Breast epithelium (tissue), 4 donors: ENCODE measurements at regions not wholly inside any gene's neighbourhood (a gene's known extent, or its start where the extent isn't known, plus 50 kb on each side); places are given as distances from the start of the nearest gene placed in this dataset.

Source experiments
- DNase-seq, 2 donors: peaks; one replicate each; pipeline ENCODE4 v3.0.0-alpha.2; 2019; ENCODE audit warnings: low spot score in 2 of 2
- H3K27ac ChIP-seq, 2 donors: fragments of 200-600 bp; sonication (generic) in 1 of 2; one replicate each; pipeline ENCODE4 v1.5.1; 2016 to 2019; ENCODE audit warnings: mild to moderate bottlenecking in 1 of 2
- H3K27me3 ChIP-seq, 2 donors: fragments of 200-600 bp; sonication (generic) in 1 of 2; one replicate each; pipeline versions ENCODE4 v1.5.1 to v1.6.0; 2017 to 2019; ENCODE audit warnings: control low read depth in 1 of 2, mild to moderate bottlenecking in 1 of 2
- H3K36me3 ChIP-seq: fragments of 200-600 bp; one replicate; pipeline ENCODE4 v1.5.1; 2019
- H3K4me1 ChIP-seq, 2 donors: fragments of 200-600 bp; sonication (generic); one replicate each; pipeline ENCODE4 v1.5.1; 2016 to 2019; ENCODE audit warnings: control low read depth in 1 of 2
- H3K4me3 ChIP-seq, 3 donors: fragments of 200-600 bp; sonication (generic); 1 replicate in 2 of 3; 2 replicates in 1 of 3; pipeline ENCODE4 v1.5.1; 2016 to 2019; ENCODE audit warnings: mild to moderate bottlenecking in 3 of 3, moderate library complexity in 2 of 3
- H3K9me3 ChIP-seq, 2 donors: fragments of 200-600 bp; sonication (generic) in 1 of 2; one replicate each; pipeline ENCODE4 v1.5.1; 2016 to 2019; ENCODE audit warnings: control low read depth in 1 of 2
- POLR2A ChIP-seq: fragments of 450-650 bp; IDR thresholded peaks from one replicate; pipeline ENCODE4 v1.6.1; 2016; ENCODE audit warnings: antibody characterized with exemption, mild to moderate bottlenecking, moderate library complexity
- POLR2AphosphoS5 ChIP-seq, 3 donors: sonication (generic); formaldehyde crosslinking; IDR thresholded peaks; one replicate each; pipeline ENCODE4 v1.6.1; 2017; ENCODE audit warnings: antibody characterized with exemption in 3 of 3
- intact Hi-C: fragments of 100-400 bp; cut with DNase I; formaldehyde crosslinking; loops from one replicate; pipeline ENCODE4 v1.15.1; 2023; ENCODE audit warnings: low total_unique reads
- TF ChIP-seq, protein P1 (sequence below), 3 donors: fragments of 450-650 bp; IDR thresholded peaks; one replicate each; pipeline ENCODE4 v1.5.1; 2016 to 2017; ENCODE audit warnings: antibody characterized with exemption in 3 of 3, mild to moderate bottlenecking in 3 of 3, moderate library complexity in 3 of 3

DNA sequence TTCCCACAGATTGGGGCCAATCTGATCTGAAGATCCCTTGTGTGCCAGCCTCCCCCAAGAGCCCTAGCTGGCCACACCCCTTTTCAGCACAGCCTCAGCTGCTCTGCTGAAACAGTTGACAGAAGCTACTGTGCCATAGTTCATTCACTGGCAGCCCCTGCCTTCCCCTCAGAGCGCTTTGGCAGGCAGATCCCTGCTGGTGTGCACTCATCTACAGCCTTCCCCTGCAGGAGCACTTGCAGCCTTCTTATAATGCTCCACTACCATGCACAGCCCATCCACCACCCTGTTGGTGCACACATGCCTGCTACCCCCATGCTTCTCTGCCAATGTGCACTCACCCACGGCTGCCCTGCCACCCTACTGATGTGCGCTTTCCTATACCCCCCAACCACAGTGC, 471.3 kb downstream of the MTRR start:
- no peak overlapping the region for H3K4me3 ChIP-seq
- no peaks in the 10 kb centered on the region for H3K4me1 ChIP-seq
- H3K27ac ChIP-seq = no peak overlapping the region
- H3K27me3 ChIP-seq = no peaks in the 10 kb centered on the region
- DNase-seq = no peak
- TF ChIP-seq POLR2A (no peak), POLR2AphosphoS5 (IDR thresholded peaks at IDR 0.05) (no peak)
- H3K9me3 ChIP-seq = no peaks in the 10 kb centered on the region
- intact Hi-C loops = no loop called here
- no peaks in the 10 kb centered on the region for H3K36me3 ChIP-seq

GRCh38 chr5:8340739-8341344, 471.9 kb downstream of the MTRR start:
- intact Hi-C loops = no loop called here
- Histone ChIP-seq H3K4me1 (no peaks in the 10 kb centered on the region), H3K4me3 (no peak overlapping the region), H3K36me3 (no peaks in the 10 kb centered on the region), H3K9me3 (no peaks in the 10 kb centered on the region), H3K27ac (no peak overlapping the region), H3K27me3 (no peaks in the 10 kb centered on the region)
- TF ChIP-seq POLR2A = no peak
- TF ChIP-seq, protein P1, sequence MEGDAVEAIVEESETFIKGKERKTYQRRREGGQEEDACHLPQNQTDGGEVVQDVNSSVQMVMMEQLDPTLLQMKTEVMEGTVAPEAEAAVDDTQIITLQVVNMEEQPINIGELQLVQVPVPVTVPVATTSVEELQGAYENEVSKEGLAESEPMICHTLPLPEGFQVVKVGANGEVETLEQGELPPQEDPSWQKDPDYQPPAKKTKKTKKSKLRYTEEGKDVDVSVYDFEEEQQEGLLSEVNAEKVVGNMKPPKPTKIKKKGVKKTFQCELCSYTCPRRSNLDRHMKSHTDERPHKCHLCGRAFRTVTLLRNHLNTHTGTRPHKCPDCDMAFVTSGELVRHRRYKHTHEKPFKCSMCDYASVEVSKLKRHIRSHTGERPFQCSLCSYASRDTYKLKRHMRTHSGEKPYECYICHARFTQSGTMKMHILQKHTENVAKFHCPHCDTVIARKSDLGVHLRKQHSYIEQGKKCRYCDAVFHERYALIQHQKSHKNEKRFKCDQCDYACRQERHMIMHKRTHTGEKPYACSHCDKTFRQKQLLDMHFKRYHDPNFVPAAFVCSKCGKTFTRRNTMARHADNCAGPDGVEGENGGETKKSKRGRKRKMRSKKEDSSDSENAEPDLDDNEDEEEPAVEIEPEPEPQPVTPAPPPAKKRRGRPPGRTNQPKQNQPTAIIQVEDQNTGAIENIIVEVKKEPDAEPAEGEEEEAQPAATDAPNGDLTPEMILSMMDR (IDR thresholded peaks at IDR 0.05) = peak in 1 of 3 donors; percentile 10
- no peak for TF ChIP-seq POLR2AphosphoS5 (IDR thresholded peaks at IDR 0.05)
- DNase-seq = no peak

DNA sequence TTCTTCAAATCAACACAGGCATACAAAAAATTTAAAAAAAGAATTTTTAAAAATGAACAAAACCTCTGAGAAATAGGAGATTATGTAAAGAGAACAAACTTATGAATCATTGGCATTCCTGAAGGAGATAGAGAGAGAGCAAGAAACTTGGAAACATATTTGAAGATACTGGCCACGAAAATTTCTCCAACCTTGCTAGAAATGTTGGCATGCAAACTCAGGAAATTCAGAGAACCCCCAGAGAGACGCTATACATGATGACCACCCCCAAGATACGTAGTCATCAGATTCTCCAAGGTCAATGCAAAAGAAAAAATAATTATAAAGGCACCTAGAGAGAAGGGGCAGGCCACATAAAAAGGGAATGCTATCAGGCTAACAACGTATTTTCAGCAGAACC, 472.5 kb downstream of the MTRR start:
- Histone ChIP-seq H3K36me3 (no peaks in the 10 kb centered on the region), H3K9me3 (no peaks in the 10 kb centered on the region), H3K27me3 (no peaks in the 10 kb centered on the region), H3K4me1 (no peaks in the 10 kb centered on the region), H3K4me3 (no peak overlapping the region), H3K27ac (no peak overlapping the region)
- no peak for DNase-seq
- TF ChIP-seq POLR2A (no peak), POLR2AphosphoS5 (IDR thresholded peaks at IDR 0.05) (no peak)
- TF ChIP-seq, protein P1 (IDR thresholded peaks at IDR 0.05) = no peak
- intact Hi-C loops = no loop called here

DNA sequence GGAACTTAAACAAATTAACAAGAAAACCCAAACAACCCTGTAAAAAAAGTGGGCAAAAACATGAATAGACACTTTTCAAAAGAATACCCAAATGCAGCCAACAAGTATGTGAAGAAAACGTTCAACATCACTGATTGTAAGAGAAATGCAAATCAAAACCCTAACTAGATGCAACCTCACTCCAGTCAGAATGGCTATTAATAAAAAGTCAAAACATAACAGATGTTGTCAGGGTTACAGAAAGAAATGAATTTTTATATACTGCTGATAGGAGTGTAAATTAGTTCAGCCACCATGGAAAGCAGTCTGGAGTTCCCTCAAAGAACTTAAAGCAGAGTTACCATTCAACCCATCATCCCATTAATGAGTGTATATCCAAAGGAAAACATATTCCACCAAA, 479.0 kb downstream of the MTRR start:
- intact Hi-C loops = no loop called here
- Histone ChIP-seq H3K4me3 (no peak overlapping the region), H3K36me3 (no peaks in the 10 kb centered on the region), H3K27ac (no peak overlapping the region), H3K4me1 (no peaks in the 10 kb centered on the region), H3K27me3 (no peaks in the 10 kb centered on the region), H3K9me3 (peaks cover 0 to 9% of the 10 kb centered on the region in 2 donors)
- TF ChIP-seq POLR2AphosphoS5 (IDR thresholded peaks at IDR 0.05) (no peak), POLR2A (no peak)
- TF ChIP-seq, protein P1 (IDR thresholded peaks at IDR 0.05) = no peak
- no peak for DNase-seq

DNA sequence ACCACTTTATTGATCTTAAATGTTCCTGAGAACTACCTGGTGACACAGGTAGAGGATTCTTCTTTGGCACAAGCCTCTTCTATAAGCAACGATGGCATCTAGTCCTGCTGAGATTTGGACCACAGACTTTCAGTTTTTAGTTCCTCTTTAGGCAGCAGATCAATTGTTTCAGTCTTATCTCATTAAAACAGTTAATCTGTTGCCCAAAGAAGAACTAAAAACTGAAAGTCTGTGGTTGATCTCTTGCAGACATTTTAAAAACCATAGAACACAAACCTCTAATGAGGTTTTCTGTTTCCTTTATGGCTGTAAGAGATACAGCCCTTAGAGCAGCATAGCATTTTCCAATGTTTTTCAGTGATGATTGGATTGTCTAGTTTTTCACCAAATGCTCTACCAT, 480.9 kb downstream of the MTRR start:
- Histone ChIP-seq H3K36me3 (no peaks in the 10 kb centered on the region), H3K27me3 (no peaks in the 10 kb centered on the region), H3K4me3 (no peak overlapping the region), H3K9me3 (peaks cover 0 to 9% of the 10 kb centered on the region in 2 donors), H3K4me1 (no peaks in the 10 kb centered on the region), H3K27ac (no peak overlapping the region)
- intact Hi-C loops = no loop called here
- no peak for DNase-seq
- TF ChIP-seq POLR2AphosphoS5 (IDR thresholded peaks at IDR 0.05) (no peak), POLR2A (no peak)
- TF ChIP-seq, protein P1 (IDR thresholded peaks at IDR 0.05) = no peak
